Ovary (tissue), 7 donors: ENCODE measurements at regions not wholly inside any gene's neighbourhood (a gene's known extent, or its start where the extent isn't known, plus 50 kb on each side); places are given as distances from the start of the nearest gene placed in this dataset.

ENCODE experiments used
- DNase-seq, 5 donors: peaks; one replicate each; pipeline ENCODE4 v3.0.0-alpha.2; 2019 to 2020
- H3K27ac ChIP-seq, 2 donors: fragments of 200-600 bp; one replicate each; pipeline versions ENCODE4 v1.5.1 to v1.8.0; 2019 to 2022
- H3K27me3 ChIP-seq: fragments of 200-600 bp; one replicate; pipeline ENCODE4 v1.8.0; 2022
- H3K36me3 ChIP-seq: fragments of 200-600 bp; sonication (generic); one replicate; pipeline ENCODE4 v1.5.1; 2019
- H3K4me1 ChIP-seq: one replicate; pipeline ENCODE4 v1.8.1; 2013; ENCODE audit warnings: mild to moderate bottlenecking, moderate library complexity; ENCODE audit not compliant: insufficient read depth
- H3K4me3 ChIP-seq: fragments of 200-600 bp; sonication (generic); one replicate; pipeline ENCODE4 v1.5.1; 2017
- H3K9me3 ChIP-seq, 2 donors: fragments of 200-600 bp in 1 of 2; sonication (generic) in 1 of 2; one replicate each; pipeline versions ENCODE4 v1.5.1 to v1.8.1; 2013 to 2019; ENCODE audit warnings: mild to moderate bottlenecking in 1 of 2, moderate library complexity in 1 of 2
- CTCF ChIP-seq, 3 donors: fragments of 450-650 bp in 2 of 3; fragments of 200-600 bp in 1 of 3; IDR thresholded peaks; one replicate each; pipeline versions ENCODE4 v1.5.1 to v1.8.0; 2016 to 2022; ENCODE audit warnings: antibody characterized with exemption in 3 of 3, mild to moderate bottlenecking in 1 of 3
- EP300 ChIP-seq: sonication (generic); formaldehyde crosslinking; IDR thresholded peaks from one replicate; pipeline ENCODE4 v1.6.1; 2017; ENCODE audit warnings: antibody characterized with exemption
- POLR2A ChIP-seq: fragments of 450-650 bp; IDR thresholded peaks from one replicate; pipeline ENCODE4 v1.6.1; 2017; ENCODE audit warnings: antibody characterized with exemption, mild to moderate bottlenecking, moderate library complexity
- WGBS, 3 donors: extraction: QIAGEN DNeasy Blood & Tissue Kit in 1 of 3; methylation state at CpG; one replicate each; pipeline versions ENCODE4 v1.1.5 to v1.1.7; 2013 to 2017; 5-methylcytosine and 5-hydroxymethylcytosine counted together
- intact Hi-C, 4 donors: fragments of 100-400 bp; cut with DNase I; formaldehyde crosslinking; loops; one replicate each; pipeline versions ENCODE4 v1.11.0 to v1.15.1; 2022 to 2023
- donor health status: DM: no; HTN: no; CAD: no; lungs with moderate emphysema.
- donor health status: DM: no; HTN: no; CAD: no.
- donor health status: Bipolar disorder and iron deficiency.
- donor health status: DM: no; HTN: no; CAD: no.
- donor health status: DM: yes; HTN: yes; CAD: no.

DNA sequence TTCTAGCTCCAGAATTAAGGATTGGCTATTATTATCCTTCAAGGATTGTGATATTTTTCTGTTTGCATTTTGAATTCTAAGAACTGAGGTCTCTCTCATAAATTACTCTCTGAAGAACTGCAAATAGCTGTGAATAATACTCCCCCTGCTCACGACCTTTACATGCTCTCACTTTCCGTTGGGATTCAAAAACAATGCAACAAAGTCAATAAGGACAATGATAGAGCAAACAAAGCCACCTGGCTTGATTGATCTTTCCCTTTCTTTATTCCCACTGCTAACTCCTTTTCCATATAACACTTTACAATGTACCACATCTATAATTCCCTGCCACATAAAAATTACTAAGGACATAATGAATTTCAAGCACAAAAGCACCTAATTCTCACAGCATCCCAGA lies 523.0 kb upstream of the CA10 start:
- TF ChIP-seq EP300 = no peak
- TF ChIP-seq CTCF (IDR thresholded peaks at IDR 0.05) = no peak
- TF ChIP-seq POLR2A = no peak
- H3K36me3 ChIP-seq = no peaks in the 10 kb centered on the region
- H3K27ac ChIP-seq = no peak overlapping the region
- WGBS, 3 donors = 4 to 13% (median 6%) methylated on average over 2 of the region's 2 CpGs
- no peaks in the 10 kb centered on the region for H3K27me3 ChIP-seq
- no peaks in the 10 kb centered on the region for H3K9me3 ChIP-seq
- intact Hi-C loops = no loop called here
- H3K4me3 ChIP-seq = no peak overlapping the region
- DNase-seq = no peak
- no peaks in the 10 kb centered on the region for H3K4me1 ChIP-seq

GRCh38 chr17:52678211-52678610 lies 519.7 kb upstream of the CA10 start:
- 89 to 100% (median 93%) methylated on average over 1 of the region's 1 CpG for WGBS, 3 donors
- intact Hi-C loops = no loop called here
- TF ChIP-seq POLR2A (no peak), CTCF (IDR thresholded peaks at IDR 0.05) (no peak)
- H3K27ac ChIP-seq = no peak overlapping the region
- no peaks in the 10 kb centered on the region for H3K36me3 ChIP-seq
- DNase-seq = no peak
- H3K4me3 ChIP-seq = no peak overlapping the region
- H3K9me3 ChIP-seq = no peaks in the 10 kb centered on the region
- no peaks in the 10 kb centered on the region for H3K4me1 ChIP-seq
- no peaks in the 10 kb centered on the region for H3K27me3 ChIP-seq

DNA sequence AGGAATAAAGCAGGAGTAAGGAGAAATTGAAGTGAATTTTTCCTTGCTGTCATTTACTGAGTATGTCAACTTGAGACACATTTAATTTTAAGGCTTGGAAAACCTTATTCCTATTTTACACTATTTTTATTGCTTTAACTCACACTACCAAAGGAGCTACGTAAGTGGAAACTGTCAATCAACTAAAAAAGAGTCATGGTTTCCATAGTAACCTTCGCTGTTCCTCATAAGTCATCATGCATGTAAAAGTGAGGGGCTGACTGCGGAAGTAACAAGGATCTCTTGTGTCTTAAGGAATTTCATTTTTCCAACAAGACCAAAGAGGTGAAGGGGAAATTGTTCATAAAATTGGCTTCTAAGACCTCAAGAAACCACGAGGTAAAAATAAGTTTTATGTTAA lies 516.2 kb upstream of the CA10 start:
- Histone ChIP-seq H3K27me3 (no peaks in the 10 kb centered on the region), H3K27ac (no peak overlapping the region), H3K4me3 (no peak overlapping the region), H3K9me3 (no peaks in the 10 kb centered on the region), H3K4me1 (no peaks in the 10 kb centered on the region), H3K36me3 (no peaks in the 10 kb centered on the region)
- DNase-seq = no peak
- WGBS, 3 donors = 70 to 75% (median 71%) methylated on average over 4 of the region's 4 CpGs
- TF ChIP-seq EP300 = no peak
- no peak for TF ChIP-seq POLR2A
- TF ChIP-seq CTCF (IDR thresholded peaks at IDR 0.05) = no peak
- intact Hi-C loops = no loop called here

DNA sequence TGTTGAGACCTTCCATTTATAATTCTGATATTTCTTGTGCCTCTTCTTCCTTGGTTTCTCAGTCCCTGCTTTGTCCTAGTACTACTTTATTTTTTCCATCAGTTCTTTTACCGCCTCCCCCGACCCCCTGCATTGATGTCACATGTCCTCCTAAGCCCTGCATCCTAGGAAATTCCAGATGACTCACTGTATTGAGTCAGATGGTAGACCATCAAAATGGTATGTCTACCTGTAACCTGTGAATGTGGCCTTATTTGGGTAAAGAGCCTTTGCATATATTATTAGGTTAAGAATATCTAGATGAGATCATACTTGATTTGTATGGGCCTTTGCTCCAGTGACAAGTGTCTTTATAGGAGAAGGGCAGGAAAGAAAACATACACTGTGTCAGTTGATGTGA lies 515.3 kb upstream of the CA10 start:
- 71 to 83% (median 74%) methylated on average over 2 of the region's 2 CpGs for WGBS, 3 donors
- no peak for DNase-seq
- no peak overlapping the region for H3K4me3 ChIP-seq
- H3K9me3 ChIP-seq = no peaks in the 10 kb centered on the region
- H3K27ac ChIP-seq = no peak overlapping the region
- intact Hi-C loops = no loop called here
- TF ChIP-seq EP300 (no peak), POLR2A (no peak), CTCF (IDR thresholded peaks at IDR 0.05) (no peak)
- H3K4me1 ChIP-seq = no peaks in the 10 kb centered on the region
- no peaks in the 10 kb centered on the region for H3K27me3 ChIP-seq
- no peaks in the 10 kb centered on the region for H3K36me3 ChIP-seq

GRCh38 chr17:52666264-52666663 lies 507.8 kb upstream of the CA10 start:
- DNase-seq = no peak
- Histone ChIP-seq H3K27me3 (no peaks in the 10 kb centered on the region), H3K4me1 (no peaks in the 10 kb centered on the region), H3K9me3 (no peaks in the 10 kb centered on the region), H3K36me3 (no peaks in the 10 kb centered on the region), H3K4me3 (no peak overlapping the region), H3K27ac (no peak overlapping the region)
- WGBS, 3 donors = 63 to 91% (median 74%) methylated on average over 1 of the region's 1 CpG
- intact Hi-C loops = no loop called here
- no peak for TF ChIP-seq EP300
- TF ChIP-seq POLR2A = no peak
- no peak for TF ChIP-seq CTCF (IDR thresholded peaks at IDR 0.05)
